ENCODE measurements at regions not wholly inside any gene's neighbourhood (a gene's known extent, or its start where the extent isn't known, plus 50 kb on each side); places are given as distances from the start of the nearest gene placed in this dataset.

GRCh38 chr1:244341455-244342450 lies 110.0 kb downstream of the ADSS2 start:
- no peak for DNase-seq
- no peaks in the 10 kb centered on the region for H3K36me3 ChIP-seq

DNA sequence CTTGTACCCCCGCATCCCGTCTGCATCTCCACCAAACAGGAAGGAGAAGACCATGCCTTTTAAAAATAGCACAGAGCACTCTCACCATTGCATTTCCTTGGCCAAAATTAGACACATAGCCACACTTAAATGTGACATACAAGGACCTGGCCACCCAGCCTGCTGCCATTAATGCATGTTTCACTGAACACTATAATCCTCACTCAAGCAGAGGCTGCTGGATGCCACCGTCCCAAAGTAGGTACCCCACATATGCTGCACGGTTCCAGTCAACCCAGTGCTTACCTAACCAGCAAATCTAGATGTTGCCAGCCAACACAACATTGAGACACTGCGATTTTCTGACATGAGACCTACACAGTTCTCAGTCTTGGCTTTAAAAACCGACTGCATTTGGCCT lies 107.7 kb downstream of the ADSS2 start:
- Histone ChIP-seq H3K9me3 (no peaks in the 10 kb centered on the region; the same call in 1 of the 2 replicates), H3K4me3 (ENCODE audit: low read depth, low read length) (no peak overlapping the region), H3K27me3 (no peaks in the 10 kb centered on the region), H3K4me1 (no peaks in the 10 kb centered on the region), H3K36me3 (no peaks in the 10 kb centered on the region)
- DNase-seq, result no peak
- TF ChIP-seq, protein P1, sequence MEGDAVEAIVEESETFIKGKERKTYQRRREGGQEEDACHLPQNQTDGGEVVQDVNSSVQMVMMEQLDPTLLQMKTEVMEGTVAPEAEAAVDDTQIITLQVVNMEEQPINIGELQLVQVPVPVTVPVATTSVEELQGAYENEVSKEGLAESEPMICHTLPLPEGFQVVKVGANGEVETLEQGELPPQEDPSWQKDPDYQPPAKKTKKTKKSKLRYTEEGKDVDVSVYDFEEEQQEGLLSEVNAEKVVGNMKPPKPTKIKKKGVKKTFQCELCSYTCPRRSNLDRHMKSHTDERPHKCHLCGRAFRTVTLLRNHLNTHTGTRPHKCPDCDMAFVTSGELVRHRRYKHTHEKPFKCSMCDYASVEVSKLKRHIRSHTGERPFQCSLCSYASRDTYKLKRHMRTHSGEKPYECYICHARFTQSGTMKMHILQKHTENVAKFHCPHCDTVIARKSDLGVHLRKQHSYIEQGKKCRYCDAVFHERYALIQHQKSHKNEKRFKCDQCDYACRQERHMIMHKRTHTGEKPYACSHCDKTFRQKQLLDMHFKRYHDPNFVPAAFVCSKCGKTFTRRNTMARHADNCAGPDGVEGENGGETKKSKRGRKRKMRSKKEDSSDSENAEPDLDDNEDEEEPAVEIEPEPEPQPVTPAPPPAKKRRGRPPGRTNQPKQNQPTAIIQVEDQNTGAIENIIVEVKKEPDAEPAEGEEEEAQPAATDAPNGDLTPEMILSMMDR (IDR thresholded peaks at IDR 0.05; ENCODE audit: low read depth, low read length), result no peak

More at GRCh38 chr1:244341455-244342450, 110.0 kb downstream of the ADSS2 start:
- Histone ChIP-seq H3K4me1 (no peaks in the 10 kb centered on the region), H3K27me3 (no peaks in the 10 kb centered on the region), H3K9me3 (no peaks in the 10 kb centered on the region), H3K4me3 (ENCODE audit: low read depth, low read length) (no peak overlapping the region)
- TF ChIP-seq, protein P1 (IDR thresholded peaks at IDR 0.05; ENCODE audit: low read depth, low read length), result no peak

- Histone ChIP-seq H3K4me1 (no peaks in the 10 kb centered on the region), H3K9me3 (no peaks in the 10 kb centered on the region; the same call in 1 of the 2 replicates), H3K36me3 (no peaks in the 10 kb centered on the region), H3K27me3 (no peaks in the 10 kb centered on the region), H3K4me3 (ENCODE audit: low read depth, low read length) (no peak overlapping the region)
- DNase-seq, result no peak
- TF ChIP-seq, protein P1 (IDR thresholded peaks at IDR 0.05; ENCODE audit: low read depth, low read length), result no peak
Measured at GRCh38 chr1:244346972-244347618, 104.6 kb downstream of the ADSS2 start.

GRCh38 chr1:244347942-244348341 lies 103.8 kb downstream of the ADSS2 start:
- H3K4me3 ChIP-seq (ENCODE audit: low read depth, low read length), result no peak overlapping the region
- H3K9me3 ChIP-seq, result no peaks in the 10 kb centered on the region; the same call in 1 of the 2 replicates
- TF ChIP-seq, protein P1 (IDR thresholded peaks at IDR 0.05; ENCODE audit: low read depth, low read length), result no peak
- no peaks in the 10 kb centered on the region for H3K27me3 ChIP-seq
- DNase-seq, result no peak
- no peaks in the 10 kb centered on the region for H3K36me3 ChIP-seq
- no peaks in the 10 kb centered on the region for H3K4me1 ChIP-seq

DNA sequence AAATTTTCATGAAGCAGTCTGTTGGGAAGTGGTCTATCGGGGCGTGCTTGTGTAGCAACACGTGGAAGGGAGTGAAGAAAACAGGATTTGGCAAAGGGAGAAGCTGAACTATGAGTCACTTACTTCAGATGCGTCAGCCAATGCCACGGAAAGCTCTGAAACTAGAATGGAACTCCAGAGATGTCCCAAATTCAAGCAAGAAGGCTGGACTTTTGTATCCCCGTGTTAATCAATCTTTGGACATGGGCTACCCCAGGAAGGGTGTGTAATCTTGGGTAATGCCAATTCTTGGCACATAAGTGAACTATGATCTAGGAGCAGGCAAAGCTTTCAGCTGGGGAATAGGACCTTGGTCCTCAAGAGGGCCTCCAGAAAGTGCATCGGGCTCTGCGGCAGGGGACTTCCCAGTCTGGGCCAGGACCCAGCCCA lies 102.6 kb downstream of the ADSS2 start:
- DNase-seq, result no peak
- Histone ChIP-seq H3K4me3 (ENCODE audit: low read depth, low read length) (no peak overlapping the region), H3K9me3 (no peaks in the 10 kb centered on the region; the same call in 1 of the 2 replicates), H3K27me3 (no peaks in the 10 kb centered on the region), H3K36me3 (no peaks in the 10 kb centered on the region), H3K4me1 (no peaks in the 10 kb centered on the region)
- TF ChIP-seq, protein P1 (IDR thresholded peaks at IDR 0.05; ENCODE audit: low read depth, low read length), result no peak
